CD4-positive, CD25-positive, alpha-beta regulatory T cell (primary cell): ENCODE measurements at regions not wholly inside any gene's neighbourhood (a gene's known extent, or its start where the extent isn't known, plus 50 kb on each side); places are given as distances from the start of the nearest gene placed in this dataset.

Source experiments
- ATAC-seq, 2 donors: fragments of 150-1000 bp; cut with Tn5 transposase; one replicate each; pipeline ENCODE4 v1.10.0; 2021; ENCODE audit warnings: low read depth in 2 of 2, moderate number of reproducible peaks in 2 of 2, moderate library complexity in 1 of 2
- DNase-seq, 3 donors: peaks; one replicate each; pipeline versions ENCODE4 v3.0.0 to v3.0.0-alpha.2; 2012 to 2022; ENCODE audit warnings: mixed read lengths in 1 of 3
- H3K27ac ChIP-seq: one replicate; pipeline ENCODE4 v1.7.0; 2013; ENCODE audit warnings: mild to moderate bottlenecking, low read length; ENCODE audit not compliant: insufficient read depth, poor library complexity, severe bottlenecking
- H3K27me3 ChIP-seq: one replicate; pipeline ENCODE4 v1.7.0; 2013; ENCODE audit warnings: low read length; ENCODE audit not compliant: control insufficient read depth, insufficient read depth
- H3K36me3 ChIP-seq: one replicate; pipeline ENCODE4 v1.7.0; 2013; ENCODE audit warnings: mild to moderate bottlenecking, low read length, moderate library complexity; ENCODE audit not compliant: control insufficient read depth, insufficient read depth
- H3K4me1 ChIP-seq: 2 replicates; pipeline ENCODE4 v1.7.0; 2013; ENCODE audit warnings: mild to moderate bottlenecking, low read length; ENCODE audit not compliant: insufficient read depth, control insufficient read depth, poor library complexity, severe bottlenecking
- H3K4me3 ChIP-seq: one replicate; pipeline ENCODE4 v1.7.0; 2013; ENCODE audit warnings: low read depth, mild to moderate bottlenecking, low read length, moderate library complexity
- H3K9me3 ChIP-seq, 2 experiments: 1 replicate in 1 of 2; 2 replicates in 1 of 2; pipeline ENCODE4 v1.7.0; 2013; ENCODE audit warnings: low read length in 2 of 2, mild to moderate bottlenecking in 1 of 2, moderate library complexity in 1 of 2; ENCODE audit not compliant: control insufficient read depth in 2 of 2
- H3K27ac Mint-ChIP-seq, 3 donors: one replicate each; pipeline ENCODE4 v1.8.0; 2020 to 2022; ENCODE audit warnings: mild to moderate bottlenecking in 3 of 3, mixed read lengths in 3 of 3, moderate library complexity in 2 of 3
- H3K27me3 Mint-ChIP-seq: one replicate; pipeline ENCODE4 v1.8.0; 2022; ENCODE audit warnings: mild to moderate bottlenecking, mixed read lengths
- H3K36me3 Mint-ChIP-seq: one replicate; pipeline ENCODE4 v1.8.0; 2020; ENCODE audit warnings: mixed read lengths
- H3K4me1 Mint-ChIP-seq, 4 donors: one replicate each; pipeline ENCODE4 v1.8.0; 2020 to 2022; ENCODE audit warnings: mixed read lengths in 4 of 4, mild to moderate bottlenecking in 1 of 4
- H3K4me3 Mint-ChIP-seq, 4 donors: one replicate each; pipeline ENCODE4 v1.8.0; 2020 to 2022; ENCODE audit warnings: mild to moderate bottlenecking in 4 of 4, mixed read lengths in 4 of 4, moderate library complexity in 3 of 4
- H3K9me3 Mint-ChIP-seq, 7 donors: one replicate each; pipeline ENCODE4 v1.8.0; 2020 to 2022; ENCODE audit warnings: mixed read lengths in 7 of 7, mild to moderate bottlenecking in 3 of 7, moderate library complexity in 2 of 7

- H3K36me3 Mint-ChIP-seq = no peaks in the 10 kb centered on the region
- Histone ChIP-seq H3K4me3 (no peak overlapping the region), H3K9me3 (no peaks in the 10 kb centered on the region), H3K27me3 (no peaks in the 10 kb centered on the region), H3K36me3 (no peaks in the 10 kb centered on the region), H3K27ac (no peak overlapping the region), H3K4me1 (no peaks in the 10 kb centered on the region)
- no peak overlapping the region for H3K4me3 Mint-ChIP-seq
- ATAC-seq = no peak
- no peaks in the 10 kb centered on the region for H3K27me3 Mint-ChIP-seq
- peaks cover 1 to 26% (median 11%) of the 10 kb centered on the region in 7 donors for H3K9me3 Mint-ChIP-seq
- DNase-seq = peak in 1 of 3 donors; percentile 36
- H3K4me1 Mint-ChIP-seq = peaks cover 0 to 5% (median under 1%) of the 10 kb centered on the region in 4 donors
- H3K27ac Mint-ChIP-seq = no peak overlapping the region
Observed at GRCh38 chr9:74245866-74246497, 251.2 kb upstream of the RORB start.

- H3K4me3 ChIP-seq = no peak overlapping the region
- no peaks in the 10 kb centered on the region for H3K36me3 Mint-ChIP-seq
Observed at GRCh38 chr9:74255489-74255984, 241.6 kb upstream of the RORB start.

GRCh38 chr9:74275872-74276508, 221.1 kb upstream of the RORB start:
- H3K9me3 Mint-ChIP-seq = peaks cover 0 to 15% (median 4%) of the 10 kb centered on the region in 7 donors
- DNase-seq = no peak
- no peak overlapping the region for H3K27ac ChIP-seq
- H3K36me3 ChIP-seq = no peaks in the 10 kb centered on the region
- no peaks in the 10 kb centered on the region for H3K27me3 Mint-ChIP-seq
- no peaks in the 10 kb centered on the region for H3K9me3 ChIP-seq
- H3K4me3 ChIP-seq = no peak overlapping the region
- H3K4me1 Mint-ChIP-seq = peaks cover 0 to 15% (median 2%) of the 10 kb centered on the region in 4 donors
- no peaks in the 10 kb centered on the region for H3K4me1 ChIP-seq
- H3K27ac Mint-ChIP-seq = no peak overlapping the region
- ATAC-seq = no peak
- H3K4me3 Mint-ChIP-seq = no peak overlapping the region
- no peaks in the 10 kb centered on the region for H3K27me3 ChIP-seq
- no peaks in the 10 kb centered on the region for H3K36me3 Mint-ChIP-seq

More at GRCh38 chr9:74255489-74255984, 241.6 kb upstream of the RORB start:
- Histone ChIP-seq H3K27ac (no peak overlapping the region), H3K4me1 (no peaks in the 10 kb centered on the region), H3K27me3 (no peaks in the 10 kb centered on the region), H3K9me3 (no peaks in the 10 kb centered on the region), H3K36me3 (no peaks in the 10 kb centered on the region)
- DNase-seq (no peak), ATAC-seq (no peak)
- no peaks in the 10 kb centered on the region for H3K27me3 Mint-ChIP-seq
- no peak overlapping the region for H3K27ac Mint-ChIP-seq
- H3K9me3 Mint-ChIP-seq = peaks cover 0 to 3% (median 2%) of the 10 kb centered on the region in 7 donors
- H3K4me1 Mint-ChIP-seq = peaks cover 0 to 6% (median 0%) of the 10 kb centered on the region in 4 donors
- H3K4me3 Mint-ChIP-seq = no peak overlapping the region

- Mint-ChIP-seq H3K27me3 (no peaks in the 10 kb centered on the region), H3K36me3 (no peaks in the 10 kb centered on the region), H3K4me3 (no peak overlapping the region), H3K4me1 (peaks cover 0 to 15% (median 2%) of the 10 kb centered on the region in 4 donors), H3K27ac (no peak overlapping the region), H3K9me3 (peaks cover 0 to 12% (median 2%) of the 10 kb centered on the region in 7 donors)
- ATAC-seq (peak in 1 of 2 donors; percentile 31), DNase-seq (peak in 1 of 3 donors; percentile 2)
- H3K36me3 ChIP-seq = no peaks in the 10 kb centered on the region
- H3K9me3 ChIP-seq = no peaks in the 10 kb centered on the region
- no peak overlapping the region for H3K27ac ChIP-seq
- no peak overlapping the region for H3K4me3 ChIP-seq
- H3K4me1 ChIP-seq = no peaks in the 10 kb centered on the region
- H3K27me3 ChIP-seq = no peaks in the 10 kb centered on the region
Observed at GRCh38 chr9:74277532-74277931, 219.6 kb upstream of the RORB start.

GRCh38 chr9:74281674-74282073, 215.5 kb upstream of the RORB start:
- Mint-ChIP-seq H3K27ac (no peak overlapping the region), H3K9me3 (peaks cover 0 to 6% (median 3%) of the 10 kb centered on the region in 7 donors), H3K4me1 (peaks cover 0 to 14% (median 2%) of the 10 kb centered on the region in 4 donors), H3K27me3 (no peaks in the 10 kb centered on the region), H3K4me3 (no peak overlapping the region), H3K36me3 (no peaks in the 10 kb centered on the region)
- Histone ChIP-seq H3K27me3 (no peaks in the 10 kb centered on the region), H3K27ac (no peak overlapping the region), H3K9me3 (no peaks in the 10 kb centered on the region), H3K4me1 (no peaks in the 10 kb centered on the region), H3K36me3 (no peaks in the 10 kb centered on the region), H3K4me3 (no peak overlapping the region)
- no peak for ATAC-seq
- DNase-seq = no peak

- Mint-ChIP-seq H3K27ac (no peak overlapping the region), H3K4me3 (no peak overlapping the region), H3K9me3 (peaks cover 0 to 7% (median 4%) of the 10 kb centered on the region in 7 donors), H3K27me3 (no peaks in the 10 kb centered on the region), H3K4me1 (peaks cover 0 to 5% (median 0%) of the 10 kb centered on the region in 4 donors), H3K36me3 (no peaks in the 10 kb centered on the region)
- H3K27ac ChIP-seq = no peak overlapping the region
- no peaks in the 10 kb centered on the region for H3K36me3 ChIP-seq
- H3K27me3 ChIP-seq = no peaks in the 10 kb centered on the region
- no peaks in the 10 kb centered on the region for H3K9me3 ChIP-seq
- ATAC-seq (no peak), DNase-seq (no peak)
- no peak overlapping the region for H3K4me3 ChIP-seq
- H3K4me1 ChIP-seq = no peaks in the 10 kb centered on the region
Observed at GRCh38 chr9:74282526-74283253, 214.4 kb upstream of the RORB start.

GRCh38 chr9:74284581-74285450, 212.3 kb upstream of the RORB start:
- Mint-ChIP-seq H3K27ac (no peak overlapping the region), H3K4me1 (no peaks in the 10 kb centered on the region), H3K36me3 (no peaks in the 10 kb centered on the region), H3K27me3 (no peaks in the 10 kb centered on the region), H3K4me3 (no peak overlapping the region), H3K9me3 (peaks cover 0 to 7% (median 1%) of the 10 kb centered on the region in 7 donors)
- DNase-seq (no peak), ATAC-seq (no peak)
- H3K27me3 ChIP-seq = no peaks in the 10 kb centered on the region
- no peaks in the 10 kb centered on the region for H3K36me3 ChIP-seq
- no peak overlapping the region for H3K4me3 ChIP-seq
- H3K9me3 ChIP-seq = no peaks in the 10 kb centered on the region
- H3K4me1 ChIP-seq = no peaks in the 10 kb centered on the region
- no peak overlapping the region for H3K27ac ChIP-seq
